K562 (cell line): ENCODE measurements at regions not wholly inside any gene's neighbourhood (a gene's known extent, or its start where the extent isn't known, plus 50 kb on each side); places are given as distances from the start of the nearest gene placed in this dataset.

ENCODE experiments used
- ATAC-seq: fragments of 200-7000 bp; cut with Tn5 transposase; 3 replicates; pipeline ENCODE4 v1.9.1; 2020; ENCODE audit warnings: moderate library complexity
- BruUV-seq: library from RNA; stranded (reverse); fragments of 400-500 nt; replicated peaks from 2 replicates; lab custom pipeline; 2021; lab: Mats Ljungman, UMichigan
- CTCF ChIA-PET: fragments of 300-600 bp; formaldehyde crosslinking; extraction: SDS; loops from one replicate; lab custom pipeline; 2021; ENCODE audit warnings: low intra/inter-chr PET ratio; lab: Yijun Ruan, JAX
- POLR2A ChIA-PET: fragments of 300-600, 350-650 bp; sonication (Branson Sonifier 250); formaldehyde crosslinking; extraction: SDS; loops from one replicate; lab custom pipeline; 2021; ENCODE audit warnings: antibody characterized with exemption, inconsistent platforms; lab: Yijun Ruan, JAX
- DNase-seq, 4 experiments: peaks; one replicate each; pipeline versions ENCODE4 v3.0.0 to v3.0.0-alpha.2; 2011 to 2018; ENCODE audit warnings: low spot score in 3 of 4, mixed read lengths in 3 of 4; ENCODE audit errors: extremely low read depth in 1 of 4
- FAIRE-seq: peaks from 2 replicates; lab custom pipeline; 2011; peaks lifted over from hg19 to GRCh38; lab: Jason Lieb, UNC
- H2AFZ ChIP-seq: 2 replicates; pipeline ENCODE4 v1.6.0; 2011; ENCODE audit warnings: low read depth, low read length, control low read depth, inconsistent platforms
- H3K27ac ChIP-seq: fragments of 200-600 bp; 3 replicates; pipeline ENCODE4 v1.8.0; 2011; ENCODE audit warnings: low read depth, mild to moderate bottlenecking, control low read depth, inconsistent platforms, low read length, moderate library complexity, mixed read lengths; ENCODE audit errors: extremely low read depth
- H3K27me3 ChIP-seq, 2 experiments: fragments of 300-600 bp in 1 of 2; 2 replicates in 1 of 2; 3 replicates in 1 of 2; pipeline versions ENCODE4 v1.6.0 to v1.8.0; 2011; ENCODE audit warnings: inconsistent platforms in 2 of 2, low read length in 2 of 2, mild to moderate bottlenecking in 1 of 2, mixed read lengths in 1 of 2, moderate library complexity in 1 of 2; ENCODE audit not compliant: control insufficient read depth in 2 of 2, insufficient read depth in 2 of 2
- H3K36me3 ChIP-seq: fragments of 300-600 bp; 3 replicates; pipeline ENCODE4 v1.8.0; 2011; ENCODE audit warnings: mild to moderate bottlenecking, low read length, inconsistent platforms; ENCODE audit not compliant: control insufficient read depth, insufficient read depth
- H3K4me1 ChIP-seq, 2 experiments: fragments of 200-600 bp in 1 of 2; replicated peaks in 1 of 2; 2 replicates in 1 of 2; 3 replicates in 1 of 2; pipeline versions ENCODE4 v1.5.1 to v1.8.0; 2011; ENCODE audit warnings: inconsistent platforms in 2 of 2, low read length in 2 of 2, mild to moderate bottlenecking in 1 of 2, mixed read lengths in 1 of 2, moderate library complexity in 1 of 2; ENCODE audit not compliant: control insufficient read depth in 2 of 2, insufficient read depth in 2 of 2
- H3K4me2 ChIP-seq: 2 replicates; pipeline ENCODE4 v1.6.1; 2011; ENCODE audit warnings: low read length, control low read depth, inconsistent platforms, mixed read lengths; ENCODE audit not compliant: insufficient read depth
- H3K4me3 ChIP-seq: fragments of 200-600 bp; sonication (generic), shearing (Covaris generic); 2 replicates; pipeline ENCODE4 v1.5.1; 2016; ENCODE audit warnings: control low read depth, inconsistent platforms
- H3K79me2 ChIP-seq: fragments of 200-600 bp; 3 replicates; pipeline ENCODE4 v1.8.0; 2011; ENCODE audit warnings: low read length, inconsistent platforms; ENCODE audit not compliant: control insufficient read depth, insufficient read depth
- H3K9ac ChIP-seq, 2 experiments: 2 replicates each; pipeline versions ENCODE4 v1.6.0 to v1.6.1; 2011; ENCODE audit warnings: low read depth in 2 of 2, low read length in 2 of 2, control low read depth in 1 of 2, inconsistent platforms in 1 of 2, mild to moderate bottlenecking in 1 of 2, mixed read lengths in 1 of 2; ENCODE audit not compliant: insufficient read depth in 1 of 2
- H3K9me1 ChIP-seq: one replicate; pipeline ENCODE4 v1.6.0; 2011; ENCODE audit warnings: inconsistent platforms, mild to moderate bottlenecking, low read length, moderate library complexity; ENCODE audit not compliant: control insufficient read depth, insufficient read depth
- H3K9me3 ChIP-seq: replicated peaks from 2 replicates; pipeline ENCODE4 v1.5.1; 2011; ENCODE audit warnings: low read depth, low read length, inconsistent platforms; ENCODE audit not compliant: control insufficient read depth, insufficient read depth
- H4K20me1 ChIP-seq: replicated peaks from 2 replicates; pipeline ENCODE4 v1.6.1; 2011; ENCODE audit warnings: low read length, inconsistent platforms, mixed read lengths; ENCODE audit not compliant: control insufficient read depth, insufficient read depth
- JUN ChIP-seq, 2 experiments: sonication (generic) in 1 of 2; formaldehyde crosslinking in 1 of 2; IDR thresholded peaks; 2 replicates each; pipeline versions ENCODE4 v1.6.1 to v1.8.0; 2012 to 2022; ENCODE audit warnings: borderline replicate concordance in 2 of 2, mild to moderate bottlenecking in 2 of 2, improper control_type of control experiment in 1 of 2, low read depth in 1 of 2, low read length in 1 of 2, missing genetic modification reagents in 1 of 2
- SMAD3 ChIP-seq: fragments of 450-650 bp; formaldehyde crosslinking; conservative IDR thresholded peaks from 2 replicates; pipeline ENCODE4 v1.4.0; 2020; ENCODE audit warnings: mild to moderate bottlenecking
- SMC3 ChIP-seq: conservative IDR thresholded peaks from 2 replicates; pipeline ENCODE4 v1.6.1; 2011; ENCODE audit warnings: low read depth, low read length, improper control_type of control experiment; ENCODE audit not compliant: insufficient read depth
- WGBS: fragments of 100-300 bp; shearing (Covaris generic); methylation state at CpG from one replicate; pipeline ENCODE4 v1.1.6; 2016; ENCODE audit warnings: low coverage, mixed read lengths; ENCODE audit not compliant: insufficient coverage; ENCODE audit errors: missing lambda C conversion rate; 5-methylcytosine and 5-hydroxymethylcytosine counted together
- in situ Hi-C: fragments of 300-500 bp; cut with MboI; formaldehyde crosslinking; loops from 4 replicates; pipeline ENCODE4 v1.15.0; 2018; ENCODE audit warnings: inconsistent platforms, mixed read lengths
- intact Hi-C: fragments of 100-400 bp; cut with micrococcal nuclease; formaldehyde crosslinking; loops from 2 replicates; pipeline ENCODE4 v1.14.2; 2022
- TF ChIP-seq, protein P1 (sequence below): fragments of 450-650 bp; IDR thresholded peaks from 2 replicates; pipeline ENCODE4 v1.6.1; 2016; ENCODE audit warnings: mild to moderate bottlenecking, moderate library complexity
- TF ChIP-seq, protein P2 (sequence below): fragments of 250-450 bp; sonication (Bioruptor Pico); IDR thresholded peaks from 2 replicates; pipeline ENCODE4 v1.9.0; 2021; ENCODE audit warnings: mild to moderate bottlenecking, inconsistent platforms

DNA sequence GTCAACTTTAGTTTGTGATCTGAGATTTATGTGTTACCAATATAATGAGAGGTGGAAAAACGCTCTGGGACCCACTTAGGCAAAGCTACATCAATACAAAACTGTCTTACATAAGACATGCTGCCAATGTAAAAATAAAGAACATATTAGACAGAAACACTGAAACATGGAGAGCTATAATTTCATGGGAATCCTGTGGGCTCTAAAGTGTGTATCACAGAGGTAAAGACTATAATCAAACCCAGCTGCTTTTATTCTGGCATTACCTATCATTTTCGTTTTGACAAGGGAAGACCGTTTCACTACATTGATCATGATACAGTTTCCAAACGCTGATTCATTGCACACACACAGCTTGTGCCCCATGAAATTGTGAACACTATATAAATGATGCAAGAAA, 400.5 kb upstream of the TUSC1 start:
- Histone ChIP-seq H3K4me2 (no peak overlapping the region), H3K36me3 (no peaks in the 10 kb centered on the region), H3K79me2 (no peaks in the 10 kb centered on the region), H3K9me1 (no peaks in the 10 kb centered on the region), H3K9ac (no peak overlapping the region), H3K9me3 (no peaks in the 10 kb centered on the region), H3K4me1 (no peaks in the 10 kb centered on the region), H4K20me1 (no peaks in the 10 kb centered on the region), H3K4me3 (no peak overlapping the region), H3K27me3 (no peaks in the 10 kb centered on the region), H3K27ac (no peak overlapping the region), H2AFZ (no peak overlapping the region)
- ChIA-PET CTCF (no interaction called here), POLR2A (no interaction called here)
- DNase-seq (no peak), FAIRE-seq (no peak), ATAC-seq (no peak)
- no peak for TF ChIP-seq SMC3
- TF ChIP-seq SMAD3: no peak
- TF ChIP-seq JUN (IDR thresholded peaks at IDR 0.05; ENCODE audit: borderline replicate concordance, low read depth, low read length): no peak
- TF ChIP-seq JUN (CRISPR knock-in tag; IDR thresholded peaks at IDR 0.05; ENCODE audit: borderline replicate concordance): no peak
- TF ChIP-seq, protein P1, sequence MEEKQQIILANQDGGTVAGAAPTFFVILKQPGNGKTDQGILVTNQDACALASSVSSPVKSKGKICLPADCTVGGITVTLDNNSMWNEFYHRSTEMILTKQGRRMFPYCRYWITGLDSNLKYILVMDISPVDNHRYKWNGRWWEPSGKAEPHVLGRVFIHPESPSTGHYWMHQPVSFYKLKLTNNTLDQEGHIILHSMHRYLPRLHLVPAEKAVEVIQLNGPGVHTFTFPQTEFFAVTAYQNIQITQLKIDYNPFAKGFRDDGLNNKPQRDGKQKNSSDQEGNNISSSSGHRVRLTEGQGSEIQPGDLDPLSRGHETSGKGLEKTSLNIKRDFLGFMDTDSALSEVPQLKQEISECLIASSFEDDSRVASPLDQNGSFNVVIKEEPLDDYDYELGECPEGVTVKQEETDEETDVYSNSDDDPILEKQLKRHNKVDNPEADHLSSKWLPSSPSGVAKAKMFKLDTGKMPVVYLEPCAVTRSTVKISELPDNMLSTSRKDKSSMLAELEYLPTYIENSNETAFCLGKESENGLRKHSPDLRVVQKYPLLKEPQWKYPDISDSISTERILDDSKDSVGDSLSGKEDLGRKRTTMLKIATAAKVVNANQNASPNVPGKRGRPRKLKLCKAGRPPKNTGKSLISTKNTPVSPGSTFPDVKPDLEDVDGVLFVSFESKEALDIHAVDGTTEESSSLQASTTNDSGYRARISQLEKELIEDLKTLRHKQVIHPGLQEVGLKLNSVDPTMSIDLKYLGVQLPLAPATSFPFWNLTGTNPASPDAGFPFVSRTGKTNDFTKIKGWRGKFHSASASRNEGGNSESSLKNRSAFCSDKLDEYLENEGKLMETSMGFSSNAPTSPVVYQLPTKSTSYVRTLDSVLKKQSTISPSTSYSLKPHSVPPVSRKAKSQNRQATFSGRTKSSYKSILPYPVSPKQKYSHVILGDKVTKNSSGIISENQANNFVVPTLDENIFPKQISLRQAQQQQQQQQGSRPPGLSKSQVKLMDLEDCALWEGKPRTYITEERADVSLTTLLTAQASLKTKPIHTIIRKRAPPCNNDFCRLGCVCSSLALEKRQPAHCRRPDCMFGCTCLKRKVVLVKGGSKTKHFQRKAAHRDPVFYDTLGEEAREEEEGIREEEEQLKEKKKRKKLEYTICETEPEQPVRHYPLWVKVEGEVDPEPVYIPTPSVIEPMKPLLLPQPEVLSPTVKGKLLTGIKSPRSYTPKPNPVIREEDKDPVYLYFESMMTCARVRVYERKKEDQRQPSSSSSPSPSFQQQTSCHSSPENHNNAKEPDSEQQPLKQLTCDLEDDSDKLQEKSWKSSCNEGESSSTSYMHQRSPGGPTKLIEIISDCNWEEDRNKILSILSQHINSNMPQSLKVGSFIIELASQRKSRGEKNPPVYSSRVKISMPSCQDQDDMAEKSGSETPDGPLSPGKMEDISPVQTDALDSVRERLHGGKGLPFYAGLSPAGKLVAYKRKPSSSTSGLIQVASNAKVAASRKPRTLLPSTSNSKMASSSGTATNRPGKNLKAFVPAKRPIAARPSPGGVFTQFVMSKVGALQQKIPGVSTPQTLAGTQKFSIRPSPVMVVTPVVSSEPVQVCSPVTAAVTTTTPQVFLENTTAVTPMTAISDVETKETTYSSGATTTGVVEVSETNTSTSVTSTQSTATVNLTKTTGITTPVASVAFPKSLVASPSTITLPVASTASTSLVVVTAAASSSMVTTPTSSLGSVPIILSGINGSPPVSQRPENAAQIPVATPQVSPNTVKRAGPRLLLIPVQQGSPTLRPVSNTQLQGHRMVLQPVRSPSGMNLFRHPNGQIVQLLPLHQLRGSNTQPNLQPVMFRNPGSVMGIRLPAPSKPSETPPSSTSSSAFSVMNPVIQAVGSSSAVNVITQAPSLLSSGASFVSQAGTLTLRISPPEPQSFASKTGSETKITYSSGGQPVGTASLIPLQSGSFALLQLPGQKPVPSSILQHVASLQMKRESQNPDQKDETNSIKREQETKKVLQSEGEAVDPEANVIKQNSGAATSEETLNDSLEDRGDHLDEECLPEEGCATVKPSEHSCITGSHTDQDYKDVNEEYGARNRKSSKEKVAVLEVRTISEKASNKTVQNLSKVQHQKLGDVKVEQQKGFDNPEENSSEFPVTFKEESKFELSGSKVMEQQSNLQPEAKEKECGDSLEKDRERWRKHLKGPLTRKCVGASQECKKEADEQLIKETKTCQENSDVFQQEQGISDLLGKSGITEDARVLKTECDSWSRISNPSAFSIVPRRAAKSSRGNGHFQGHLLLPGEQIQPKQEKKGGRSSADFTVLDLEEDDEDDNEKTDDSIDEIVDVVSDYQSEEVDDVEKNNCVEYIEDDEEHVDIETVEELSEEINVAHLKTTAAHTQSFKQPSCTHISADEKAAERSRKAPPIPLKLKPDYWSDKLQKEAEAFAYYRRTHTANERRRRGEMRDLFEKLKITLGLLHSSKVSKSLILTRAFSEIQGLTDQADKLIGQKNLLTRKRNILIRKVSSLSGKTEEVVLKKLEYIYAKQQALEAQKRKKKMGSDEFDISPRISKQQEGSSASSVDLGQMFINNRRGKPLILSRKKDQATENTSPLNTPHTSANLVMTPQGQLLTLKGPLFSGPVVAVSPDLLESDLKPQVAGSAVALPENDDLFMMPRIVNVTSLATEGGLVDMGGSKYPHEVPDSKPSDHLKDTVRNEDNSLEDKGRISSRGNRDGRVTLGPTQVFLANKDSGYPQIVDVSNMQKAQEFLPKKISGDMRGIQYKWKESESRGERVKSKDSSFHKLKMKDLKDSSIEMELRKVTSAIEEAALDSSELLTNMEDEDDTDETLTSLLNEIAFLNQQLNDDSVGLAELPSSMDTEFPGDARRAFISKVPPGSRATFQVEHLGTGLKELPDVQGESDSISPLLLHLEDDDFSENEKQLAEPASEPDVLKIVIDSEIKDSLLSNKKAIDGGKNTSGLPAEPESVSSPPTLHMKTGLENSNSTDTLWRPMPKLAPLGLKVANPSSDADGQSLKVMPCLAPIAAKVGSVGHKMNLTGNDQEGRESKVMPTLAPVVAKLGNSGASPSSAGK: no peak
- TF ChIP-seq, protein P2, sequence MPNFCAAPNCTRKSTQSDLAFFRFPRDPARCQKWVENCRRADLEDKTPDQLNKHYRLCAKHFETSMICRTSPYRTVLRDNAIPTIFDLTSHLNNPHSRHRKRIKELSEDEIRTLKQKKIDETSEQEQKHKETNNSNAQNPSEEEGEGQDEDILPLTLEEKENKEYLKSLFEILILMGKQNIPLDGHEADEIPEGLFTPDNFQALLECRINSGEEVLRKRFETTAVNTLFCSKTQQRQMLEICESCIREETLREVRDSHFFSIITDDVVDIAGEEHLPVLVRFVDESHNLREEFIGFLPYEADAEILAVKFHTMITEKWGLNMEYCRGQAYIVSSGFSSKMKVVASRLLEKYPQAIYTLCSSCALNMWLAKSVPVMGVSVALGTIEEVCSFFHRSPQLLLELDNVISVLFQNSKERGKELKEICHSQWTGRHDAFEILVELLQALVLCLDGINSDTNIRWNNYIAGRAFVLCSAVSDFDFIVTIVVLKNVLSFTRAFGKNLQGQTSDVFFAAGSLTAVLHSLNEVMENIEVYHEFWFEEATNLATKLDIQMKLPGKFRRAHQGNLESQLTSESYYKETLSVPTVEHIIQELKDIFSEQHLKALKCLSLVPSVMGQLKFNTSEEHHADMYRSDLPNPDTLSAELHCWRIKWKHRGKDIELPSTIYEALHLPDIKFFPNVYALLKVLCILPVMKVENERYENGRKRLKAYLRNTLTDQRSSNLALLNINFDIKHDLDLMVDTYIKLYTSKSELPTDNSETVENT (CRISPR knock-in tag): no peak
- intact Hi-C loops: no loop called here
- in situ Hi-C loops: no loop called here
- no CpG with 5 or more reads among the region's 4 CpGs for WGBS
- BruUV-seq: no TSS peak
